ENCODE measurements at regions not wholly inside any gene's neighbourhood (a gene's known extent, or its start where the extent isn't known, plus 50 kb on each side); places are given as distances from the start of the nearest gene placed in this dataset.
A peak's percentile ranks its signal among the peaks of the same experiment; 100 is the strongest.

- TF ChIP-seq, protein P1, sequence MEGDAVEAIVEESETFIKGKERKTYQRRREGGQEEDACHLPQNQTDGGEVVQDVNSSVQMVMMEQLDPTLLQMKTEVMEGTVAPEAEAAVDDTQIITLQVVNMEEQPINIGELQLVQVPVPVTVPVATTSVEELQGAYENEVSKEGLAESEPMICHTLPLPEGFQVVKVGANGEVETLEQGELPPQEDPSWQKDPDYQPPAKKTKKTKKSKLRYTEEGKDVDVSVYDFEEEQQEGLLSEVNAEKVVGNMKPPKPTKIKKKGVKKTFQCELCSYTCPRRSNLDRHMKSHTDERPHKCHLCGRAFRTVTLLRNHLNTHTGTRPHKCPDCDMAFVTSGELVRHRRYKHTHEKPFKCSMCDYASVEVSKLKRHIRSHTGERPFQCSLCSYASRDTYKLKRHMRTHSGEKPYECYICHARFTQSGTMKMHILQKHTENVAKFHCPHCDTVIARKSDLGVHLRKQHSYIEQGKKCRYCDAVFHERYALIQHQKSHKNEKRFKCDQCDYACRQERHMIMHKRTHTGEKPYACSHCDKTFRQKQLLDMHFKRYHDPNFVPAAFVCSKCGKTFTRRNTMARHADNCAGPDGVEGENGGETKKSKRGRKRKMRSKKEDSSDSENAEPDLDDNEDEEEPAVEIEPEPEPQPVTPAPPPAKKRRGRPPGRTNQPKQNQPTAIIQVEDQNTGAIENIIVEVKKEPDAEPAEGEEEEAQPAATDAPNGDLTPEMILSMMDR (IDR thresholded peaks at IDR 0.05), result no peak
- ATAC-seq (ENCODE audit: insufficient number of reproducible peaks, low FRiP score, low read depth) (no peak), DNase-seq (ENCODE audit: low spot score) (no peak)
- no peak overlapping the region for H3K27ac ChIP-seq
- H3K4me3 ChIP-seq, result no peak overlapping the region
- no peaks in the 10 kb centered on the region for H3K36me3 ChIP-seq
- peaks cover 7 to 11% of the 10 kb centered on the region in 2 donors for H3K4me1 ChIP-seq (ENCODE audit: control insufficient read depth in 1 of 2, low read depth in 2 of 2)
- H3K9me3 ChIP-seq, result no peaks in the 10 kb centered on the region
- H3K27me3 ChIP-seq (replicated peaks; ENCODE audit: insufficient read depth), result no peaks in the 10 kb centered on the region
These were observed 98.6 kb downstream of the CYB561 start for GRCh38 chr17:63347475-63347874.

GRCh38 chr17:63349478-63350000 is 96.6 kb downstream of the CYB561 start:
- Histone ChIP-seq H3K36me3 (no peaks in the 10 kb centered on the region), H3K9me3 (no peaks in the 10 kb centered on the region), H3K27me3 (replicated peaks; ENCODE audit: insufficient read depth) (no peaks in the 10 kb centered on the region), H3K4me1 (ENCODE audit: control insufficient read depth in 1 of 2, low read depth in 2 of 2) (peaks cover 13 to 17% of the 10 kb centered on the region in 2 donors), H3K4me3 (no peak overlapping the region), H3K27ac (no peak overlapping the region)
- no peak for DNase-seq (ENCODE audit: low spot score)
- TF ChIP-seq, protein P1 (IDR thresholded peaks at IDR 0.05), result no peak
- ATAC-seq (ENCODE audit: insufficient number of reproducible peaks, low FRiP score, low read depth), result no peak

DNA sequence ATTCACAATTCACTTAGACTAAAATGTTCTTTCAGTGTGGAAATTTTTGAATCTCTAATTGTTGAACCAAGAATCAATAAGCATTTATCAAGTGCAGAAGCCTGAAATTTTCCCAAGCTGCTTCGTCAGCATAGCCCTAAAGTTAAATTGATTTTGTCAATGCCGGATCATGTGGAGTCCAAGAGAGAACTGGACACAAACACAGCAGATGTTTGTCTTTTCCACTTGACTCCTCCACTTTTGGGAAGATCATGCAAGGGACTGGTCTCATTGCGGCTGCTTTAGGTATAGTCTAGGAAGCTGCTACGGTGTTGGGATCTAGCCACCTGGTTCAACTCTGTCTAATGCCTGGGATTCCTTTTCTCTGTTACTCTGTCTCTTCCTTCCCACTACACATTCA is 95.7 kb downstream of the CYB561 start:
- DNase-seq (ENCODE audit: low spot score), result no peak
- TF ChIP-seq, protein P1 (IDR thresholded peaks at IDR 0.05), result no peak
- no peak overlapping the region for H3K27ac ChIP-seq
- no peak for ATAC-seq (ENCODE audit: insufficient number of reproducible peaks, low FRiP score, low read depth)
- H3K9me3 ChIP-seq, result no peaks in the 10 kb centered on the region
- H3K4me1 ChIP-seq (ENCODE audit: control insufficient read depth in 1 of 2, low read depth in 2 of 2), result peaks cover 14 to 26% of the 10 kb centered on the region in 2 donors
- no peak overlapping the region for H3K4me3 ChIP-seq
- H3K27me3 ChIP-seq (replicated peaks; ENCODE audit: insufficient read depth), result no peaks in the 10 kb centered on the region
- no peaks in the 10 kb centered on the region for H3K36me3 ChIP-seq

DNA sequence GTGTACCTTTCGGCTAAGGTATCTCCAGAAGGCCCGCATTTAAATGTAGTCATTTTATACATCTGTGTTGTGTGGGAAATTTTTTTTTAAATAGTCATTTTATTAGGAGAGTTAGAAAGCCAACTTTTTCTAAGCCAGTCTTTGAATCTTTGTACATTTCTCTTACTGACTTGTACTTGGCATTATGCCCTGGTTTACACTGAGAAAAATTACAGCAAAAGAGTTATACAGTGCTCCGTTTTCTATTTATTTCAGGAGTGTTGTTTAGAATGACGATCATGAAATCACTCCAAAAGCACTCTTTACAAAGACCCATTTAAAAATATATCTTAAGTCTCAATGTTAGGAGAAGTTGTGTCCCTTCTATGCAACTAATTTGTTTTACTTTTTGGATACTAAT is 91.8 kb downstream of the CYB561 start:
- TF ChIP-seq, protein P1 (IDR thresholded peaks at IDR 0.05), result no peak
- Histone ChIP-seq H3K36me3 (no peaks in the 10 kb centered on the region), H3K4me1 (ENCODE audit: control insufficient read depth in 1 of 2, low read depth in 2 of 2) (peaks cover 30 to 61% of the 10 kb centered on the region in 2 donors), H3K27ac (peak overlapping the region in 1 of 2 donors; percentile 58), H3K4me3 (no peak overlapping the region), H3K9me3 (no peaks in the 10 kb centered on the region), H3K27me3 (replicated peaks; ENCODE audit: insufficient read depth) (no peaks in the 10 kb centered on the region)
- no peak for ATAC-seq (ENCODE audit: insufficient number of reproducible peaks, low FRiP score, low read depth)
- DNase-seq (ENCODE audit: low spot score), result no peak

- TF ChIP-seq, protein P1 (IDR thresholded peaks at IDR 0.05), result no peak
- no peaks in the 10 kb centered on the region for H3K27me3 ChIP-seq (replicated peaks; ENCODE audit: insufficient read depth)
- no peak overlapping the region for H3K4me3 ChIP-seq
- no peaks in the 10 kb centered on the region for H3K36me3 ChIP-seq
- DNase-seq (ENCODE audit: low spot score) (peak; percentile 9), ATAC-seq (ENCODE audit: insufficient number of reproducible peaks, low FRiP score, low read depth) (peak; percentile 46)
- H3K27ac ChIP-seq, result peak overlapping the region in 1 of 2 donors; percentile 58
- peaks cover 19 to 55% of the 10 kb centered on the region in 2 donors for H3K4me1 ChIP-seq (ENCODE audit: control insufficient read depth in 1 of 2, low read depth in 2 of 2)
- no peaks in the 10 kb centered on the region for H3K9me3 ChIP-seq
These were observed 89.8 kb downstream of the CYB561 start for GRCh38 chr17:63356337-63356757.
